ENCODE measurements at regions not wholly inside any gene's neighbourhood (a gene's known extent, or its start where the extent isn't known, plus 50 kb on each side); places are given as distances from the start of the nearest gene placed in this dataset.

DNA sequence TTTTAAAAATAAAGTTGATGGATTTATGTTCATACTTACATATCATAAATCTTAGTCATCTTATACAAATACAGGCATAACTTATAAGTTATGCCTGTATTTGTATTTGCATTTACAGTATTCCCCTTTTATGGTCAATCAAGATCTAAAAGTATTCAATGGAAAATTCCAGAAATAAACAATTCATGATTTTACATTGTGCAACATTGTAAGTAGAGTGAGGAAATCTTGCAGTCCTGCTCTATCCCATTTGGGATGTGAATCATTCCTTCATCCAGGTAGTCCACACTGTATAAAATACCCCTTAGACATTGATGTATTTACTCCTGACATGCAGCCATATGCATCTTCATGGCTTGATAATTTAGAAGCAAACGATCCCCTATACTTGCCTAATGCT is 795.3 kb downstream of the SLITRK1 start:
- TF ChIP-seq, protein P1, sequence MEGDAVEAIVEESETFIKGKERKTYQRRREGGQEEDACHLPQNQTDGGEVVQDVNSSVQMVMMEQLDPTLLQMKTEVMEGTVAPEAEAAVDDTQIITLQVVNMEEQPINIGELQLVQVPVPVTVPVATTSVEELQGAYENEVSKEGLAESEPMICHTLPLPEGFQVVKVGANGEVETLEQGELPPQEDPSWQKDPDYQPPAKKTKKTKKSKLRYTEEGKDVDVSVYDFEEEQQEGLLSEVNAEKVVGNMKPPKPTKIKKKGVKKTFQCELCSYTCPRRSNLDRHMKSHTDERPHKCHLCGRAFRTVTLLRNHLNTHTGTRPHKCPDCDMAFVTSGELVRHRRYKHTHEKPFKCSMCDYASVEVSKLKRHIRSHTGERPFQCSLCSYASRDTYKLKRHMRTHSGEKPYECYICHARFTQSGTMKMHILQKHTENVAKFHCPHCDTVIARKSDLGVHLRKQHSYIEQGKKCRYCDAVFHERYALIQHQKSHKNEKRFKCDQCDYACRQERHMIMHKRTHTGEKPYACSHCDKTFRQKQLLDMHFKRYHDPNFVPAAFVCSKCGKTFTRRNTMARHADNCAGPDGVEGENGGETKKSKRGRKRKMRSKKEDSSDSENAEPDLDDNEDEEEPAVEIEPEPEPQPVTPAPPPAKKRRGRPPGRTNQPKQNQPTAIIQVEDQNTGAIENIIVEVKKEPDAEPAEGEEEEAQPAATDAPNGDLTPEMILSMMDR (IDR thresholded peaks at IDR 0.05) = no peak
- TF ChIP-seq EZH2 (IDR thresholded peaks at IDR 0.05; ENCODE audit: borderline replicate concordance, insufficient read depth, low read depth, low read length, poor library complexity, severe bottlenecking) = no peak
